ENCODE measurements at regions not wholly inside any gene's neighbourhood (a gene's known extent, or its start where the extent isn't known, plus 50 kb on each side); places are given as distances from the start of the nearest gene placed in this dataset.
A peak's percentile ranks its signal among the peaks of the same experiment; 100 is the strongest.
"Not testable (repeated sequence)": the region's sequence is repeated elsewhere in the genome, so short reads cannot be mapped to it uniquely, and the experiment has no call there.

- not testable (repeated sequence) for H3K4me3 Mint-ChIP-seq; H3K27me3 Mint-ChIP-seq; H3K36me3 Mint-ChIP-seq; H3K4me1 Mint-ChIP-seq; ATAC-seq (ENCODE audit: low read depth); H3K27ac Mint-ChIP-seq; DNase-seq; H3K9me3 Mint-ChIP-seq
- POLR2A ChIA-PET: interaction anchor here (0.9 kb wide), 1 partner anchor 11 kb away, joined by 3 read pairs; no protein-coding TSS in a partner anchor
These were observed 85.1 kb upstream of the MAP4 start for GRCh38 chr3:48101301-48101650.

- Mint-ChIP-seq H3K4me1 (peaks cover 8% of the 10 kb centered on the region), H3K9me3 (no peaks in the 10 kb centered on the region), H3K27ac (no peak overlapping the region), H3K4me3 (no peak overlapping the region), H3K27me3 (no peaks in the 10 kb centered on the region), H3K36me3 (no peaks in the 10 kb centered on the region)
- POLR2A ChIA-PET: no interaction called here
- DNase-seq (no peak), ATAC-seq (ENCODE audit: low read depth) (no peak)
These were observed 76.1 kb upstream of the MAP4 start for GRCh38 chr3:48092270-48092669.

- H3K4me1 Mint-ChIP-seq: peaks cover 16% of the 10 kb centered on the region
- H3K9me3 Mint-ChIP-seq: no peaks in the 10 kb centered on the region
- H3K4me3 Mint-ChIP-seq: peak overlapping the region; percentile 98
- H3K27me3 Mint-ChIP-seq: no peaks in the 10 kb centered on the region
- DNase-seq: no peak
- POLR2A ChIA-PET: interaction anchor here (1.9 to 4.8 kb wide), 3 partner anchors 20 to 101 kb away, joined by 5 to 50 read pairs (median 9); no protein-coding TSS in a partner anchor
- H3K36me3 Mint-ChIP-seq: no peaks in the 10 kb centered on the region
- no peak overlapping the region for H3K27ac Mint-ChIP-seq
- no peak for ATAC-seq (ENCODE audit: low read depth)
These were observed 74.1 kb upstream of the MAP4 start for GRCh38 chr3:48090166-48090939.

GRCh38 chr3:48088749-48089466 lies 72.7 kb upstream of the MAP4 start:
- H3K36me3 Mint-ChIP-seq: no peaks in the 10 kb centered on the region
- peak; percentile 96 for DNase-seq
- H3K4me1 Mint-ChIP-seq: peaks cover 22% of the 10 kb centered on the region
- ATAC-seq (ENCODE audit: low read depth): peak; percentile 97
- peak overlapping the region; percentile 98 for H3K27ac Mint-ChIP-seq
- no peaks in the 10 kb centered on the region for H3K27me3 Mint-ChIP-seq
- no peaks in the 10 kb centered on the region for H3K9me3 Mint-ChIP-seq
- POLR2A ChIA-PET: interaction anchor here (0.6 to 4.8 kb wide), 11 partner anchors 11 to 287 kb away, joined by 3 to 50 read pairs (median 5); partner anchors contain the start of gene CDC25A
- H3K4me3 Mint-ChIP-seq: peak overlapping the region; percentile 98

GRCh38 chr3:48088056-48088748 lies 72.0 kb upstream of the MAP4 start:
- Mint-ChIP-seq H3K9me3 (no peaks in the 10 kb centered on the region), H3K36me3 (no peaks in the 10 kb centered on the region), H3K4me1 (peaks cover 22% of the 10 kb centered on the region), H3K27me3 (no peaks in the 10 kb centered on the region), H3K27ac (peak overlapping the region; percentile 98), H3K4me3 (peak overlapping the region; percentile 98)
- ATAC-seq (ENCODE audit: low read depth) (peak; percentile 27), DNase-seq (no peak)
- POLR2A ChIA-PET: interaction anchor here (0.8 to 4.8 kb wide), 8 partner anchors 12 to 286 kb away, joined by 3 to 50 read pairs (median 7); partner anchors contain the start of gene CDC25A

GRCh38 chr3:48086705-48087104 lies 70.5 kb upstream of the MAP4 start:
- no peak overlapping the region for H3K27ac Mint-ChIP-seq
- H3K27me3 Mint-ChIP-seq: no peaks in the 10 kb centered on the region
- POLR2A ChIA-PET: interaction anchor here (0.5 to 4.8 kb wide), 4 partner anchors 24 to 264 kb away, joined by 3 to 50 read pairs (median 3); no protein-coding TSS in a partner anchor
- peak overlapping the region; percentile 98 for H3K4me3 Mint-ChIP-seq
- ATAC-seq (ENCODE audit: low read depth) (no peak), DNase-seq (no peak)
- peaks cover 24% of the 10 kb centered on the region for H3K4me1 Mint-ChIP-seq
- peaks cover 3% of the 10 kb centered on the region for H3K36me3 Mint-ChIP-seq
- no peaks in the 10 kb centered on the region for H3K9me3 Mint-ChIP-seq

- no peak for DNase-seq
- Mint-ChIP-seq H3K36me3 (peaks cover 3% of the 10 kb centered on the region), H3K27me3 (no peaks in the 10 kb centered on the region), H3K4me1 (peaks cover 21% of the 10 kb centered on the region), H3K9me3 (no peaks in the 10 kb centered on the region), H3K27ac (peak overlapping the region; percentile 2), H3K4me3 (no peak overlapping the region)
- no peak for ATAC-seq (ENCODE audit: low read depth)
- POLR2A ChIA-PET: no interaction called here
These were observed 68.7 kb upstream of the MAP4 start for GRCh38 chr3:48084929-48085328.

- Mint-ChIP-seq H3K36me3 (peaks cover 3% of the 10 kb centered on the region), H3K27me3 (no peaks in the 10 kb centered on the region), H3K9me3 (no peaks in the 10 kb centered on the region), H3K4me3 (no peak overlapping the region), H3K4me1 (peaks cover 21% of the 10 kb centered on the region), H3K27ac (no peak overlapping the region)
- DNase-seq (no peak), ATAC-seq (ENCODE audit: low read depth) (no peak)
- POLR2A ChIA-PET: interaction anchor here (0.7 kb wide), 1 partner anchor 143 kb away, joined by 3 read pairs; no protein-coding TSS in a partner anchor
These were observed 68.0 kb upstream of the MAP4 start for GRCh38 chr3:48084170-48084569.

GRCh38 chr3:48082580-48083184 lies 66.5 kb upstream of the MAP4 start:
- no peaks in the 10 kb centered on the region for H3K9me3 Mint-ChIP-seq
- H3K4me3 Mint-ChIP-seq: no peak overlapping the region
- POLR2A ChIA-PET: interaction anchor here (0.6 to 0.7 kb wide), 2 partner anchors 357 to 1038 kb away, joined by 3 to 4 read pairs; partner anchors contain the start of gene CCDC51
- no peaks in the 10 kb centered on the region for H3K27me3 Mint-ChIP-seq
- H3K27ac Mint-ChIP-seq: no peak overlapping the region
- H3K4me1 Mint-ChIP-seq: peaks cover 23% of the 10 kb centered on the region
- ATAC-seq (ENCODE audit: low read depth) (no peak), DNase-seq (no peak)
- H3K36me3 Mint-ChIP-seq: peaks cover 10% of the 10 kb centered on the region

- Mint-ChIP-seq H3K27me3 (no peaks in the 10 kb centered on the region), H3K9me3 (no peaks in the 10 kb centered on the region), H3K4me3 (no peak overlapping the region), H3K36me3 (peaks cover 19% of the 10 kb centered on the region), H3K4me1 (peaks cover 9% of the 10 kb centered on the region), H3K27ac (no peak overlapping the region)
- POLR2A ChIA-PET: no interaction called here
- ATAC-seq (ENCODE audit: low read depth) (no peak), DNase-seq (no peak)
These were observed 61.6 kb upstream of the MAP4 start for GRCh38 chr3:48077815-48078214.

GRCh38 chr3:48070030-48070429 lies 53.8 kb upstream of the MAP4 start:
- Mint-ChIP-seq H3K9me3 (no peaks in the 10 kb centered on the region), H3K27me3 (no peaks in the 10 kb centered on the region), H3K27ac (no peak overlapping the region), H3K4me3 (no peak overlapping the region), H3K4me1 (peaks cover 9% of the 10 kb centered on the region), H3K36me3 (peaks cover 22% of the 10 kb centered on the region)
- DNase-seq (no peak), ATAC-seq (ENCODE audit: low read depth) (no peak)
- POLR2A ChIA-PET: no interaction called here

GRCh38 chr3:48069339-48069738 lies 53.1 kb upstream of the MAP4 start:
- Mint-ChIP-seq H3K36me3 (peaks cover 18% of the 10 kb centered on the region), H3K4me3 (no peak overlapping the region), H3K27me3 (no peaks in the 10 kb centered on the region), H3K27ac (no peak overlapping the region), H3K9me3 (no peaks in the 10 kb centered on the region), H3K4me1 (peaks cover 11% of the 10 kb centered on the region)
- ATAC-seq (ENCODE audit: low read depth) (no peak), DNase-seq (no peak)
- POLR2A ChIA-PET: no interaction called here

- POLR2A ChIA-PET: no interaction called here
- DNase-seq (no peak), ATAC-seq (ENCODE audit: low read depth) (no peak)
- no peaks in the 10 kb centered on the region for H3K9me3 Mint-ChIP-seq
- H3K36me3 Mint-ChIP-seq: peaks cover 18% of the 10 kb centered on the region
- no peaks in the 10 kb centered on the region for H3K27me3 Mint-ChIP-seq
- peaks cover 15% of the 10 kb centered on the region for H3K4me1 Mint-ChIP-seq
- no peak overlapping the region for H3K27ac Mint-ChIP-seq
- H3K4me3 Mint-ChIP-seq: no peak overlapping the region
These were observed 52.7 kb upstream of the MAP4 start for GRCh38 chr3:48068886-48069285.
